H1 (cell line): ENCODE measurements at regions not wholly inside any gene's neighbourhood (a gene's known extent, or its start where the extent isn't known, plus 50 kb on each side); places are given as distances from the start of the nearest gene placed in this dataset.

Experiments used
- CTCF ChIA-PET: fragments of 300-600 bp; sonication (Branson Sonifier 250); formaldehyde crosslinking; loops from one replicate; lab custom pipeline; 2021; ENCODE audit not compliant: partially characterized antibody; lab: Charles Lee
- POLR2A ChIA-PET: fragments of 300-600 bp; sonication (Branson Sonifier 250); formaldehyde crosslinking; loops from one replicate; lab custom pipeline; 2021; ENCODE audit warnings: inconsistent platforms; ENCODE audit not compliant: partially characterized antibody; lab: Charles Lee
- DNase-seq, 2 experiments: peaks; one replicate each; pipeline versions ENCODE4 v3.0.0 to v3.0.0-alpha.2; 2010 to 2022; ENCODE audit warnings: low spot score in 2 of 2, low read depth in 1 of 2, mixed read lengths in 1 of 2
- FAIRE-seq: peaks from 2 replicates; lab custom pipeline; 2011; peaks lifted over from hg19 to GRCh38; lab: Jason Lieb, UNC
- H2AFZ ChIP-seq: 2 replicates; pipeline ENCODE4 v1.8.1; 2012; ENCODE audit warnings: low read length, inconsistent platforms
- H2AK5ac ChIP-seq: 2 replicates; pipeline ENCODE4 v1.6.1; 2013; ENCODE audit warnings: low read depth, low read length
- H2BK120ac ChIP-seq: replicated peaks from 2 replicates; pipeline ENCODE3; 2013; ENCODE audit warnings: low read depth, low read length, inconsistent platforms
- H2BK12ac ChIP-seq: 2 replicates; pipeline ENCODE4 v1.6.1; 2013; ENCODE audit warnings: low read depth, low read length
- H2BK15ac ChIP-seq: 2 replicates; pipeline ENCODE4 v1.6.1; 2013; ENCODE audit warnings: low read length
- H2BK20ac ChIP-seq: 2 replicates; pipeline ENCODE4 v1.6.1; 2013; ENCODE audit warnings: low read length
- H2BK5ac ChIP-seq: 2 replicates; pipeline ENCODE4 v1.6.1; 2013; ENCODE audit warnings: low read depth, low read length
- H3K14ac ChIP-seq: 2 replicates; pipeline ENCODE4 v1.6.1; 2013; ENCODE audit warnings: inconsistent platforms; ENCODE audit not compliant: insufficient read length
- H3K18ac ChIP-seq: 2 replicates; pipeline ENCODE4 v1.6.1; 2013; ENCODE audit warnings: low read length; ENCODE audit errors: extremely low read depth
- H3K23ac ChIP-seq: 2 replicates; pipeline ENCODE4 v1.6.1; 2013; ENCODE audit warnings: inconsistent platforms; ENCODE audit not compliant: insufficient read length
- H3K23me2 ChIP-seq: 2 replicates; pipeline ENCODE4 v1.6.1; 2013; ENCODE audit warnings: low read depth, low read length
- H3K27ac ChIP-seq: 2 replicates; pipeline ENCODE4 v1.6.1; 2011; ENCODE audit warnings: low read depth, low read length, inconsistent platforms
- H3K27me3 ChIP-seq, 4 experiments: replicated peaks in 1 of 4; 1 replicate in 1 of 4; 2 replicates in 3 of 4; pipeline versions ENCODE4 v1.6.1 to v1.8.1; 2011 to 2013; ENCODE audit warnings: low read length in 3 of 4, mild to moderate bottlenecking in 3 of 4, inconsistent platforms in 2 of 4, mixed read lengths in 2 of 4, moderate library complexity in 1 of 4; ENCODE audit not compliant: control insufficient read depth in 3 of 4, insufficient read depth in 3 of 4; ENCODE audit errors: extremely low read depth in 1 of 4
- H3K36me3 ChIP-seq, 4 experiments: 2 replicates each; pipeline versions ENCODE4 v1.6.1 to v1.8.1; 2011 to 2013; ENCODE audit warnings: mild to moderate bottlenecking in 4 of 4, low read length in 3 of 4, moderate library complexity in 2 of 4, control low read depth in 1 of 4, inconsistent platforms in 1 of 4; ENCODE audit not compliant: insufficient read depth in 4 of 4, control insufficient read depth in 2 of 4
- H3K4ac ChIP-seq: replicated peaks from 2 replicates; pipeline ENCODE3; 2013; ENCODE audit warnings: low read length, low read depth, mixed read lengths, inconsistent platforms; ENCODE audit not compliant: insufficient read length
- H3K4me1 ChIP-seq, 4 experiments: replicated peaks in 1 of 4; 1 replicate in 1 of 4; 2 replicates in 3 of 4; pipeline versions ENCODE4 v1.6.1 to v1.8.1; 2011 to 2013; ENCODE audit warnings: low read length in 3 of 4, inconsistent platforms in 2 of 4, mixed read lengths in 1 of 4; ENCODE audit not compliant: insufficient read depth in 4 of 4, control insufficient read depth in 3 of 4
- H3K4me2 ChIP-seq, 2 experiments: 2 replicates each; pipeline versions ENCODE4 v1.6.1 to v1.8.1; 2011 to 2013; ENCODE audit warnings: low read depth in 2 of 2, low read length in 2 of 2, control low read depth in 1 of 2, inconsistent platforms in 1 of 2, mild to moderate bottlenecking in 1 of 2; ENCODE audit not compliant: insufficient read depth in 1 of 2
- H3K4me3 ChIP-seq, 4 experiments: fragments of 200-600, 300-600 bp in 1 of 4; sonication (generic), shearing (Covaris generic), sonication (Bioruptor Twin) in 1 of 4; 2 replicates each; pipeline versions ENCODE4 v1.5.1 to v1.8.1; 2011 to 2016; ENCODE audit warnings: low read length in 4 of 4, low read depth in 3 of 4, control low read depth in 2 of 4, inconsistent platforms in 2 of 4, mild to moderate bottlenecking in 2 of 4, mixed read lengths in 1 of 4, moderate library complexity in 1 of 4; ENCODE audit not compliant: insufficient read depth in 2 of 4; ENCODE audit errors: extremely low read depth in 1 of 4
- H3K56ac ChIP-seq: replicated peaks from 2 replicates; pipeline ENCODE3; 2013; ENCODE audit warnings: low read depth, mild to moderate bottlenecking, mixed read lengths, low read length, inconsistent platforms; ENCODE audit not compliant: insufficient read length
- H3K79me1 ChIP-seq: 2 replicates; pipeline ENCODE4 v1.6.1; 2013; ENCODE audit warnings: low read depth, low read length, control low read depth
- H3K79me2 ChIP-seq, 2 experiments: 2 replicates each; pipeline versions ENCODE4 v1.6.1 to v1.8.1; 2012 to 2013; ENCODE audit warnings: low read length in 2 of 2, mild to moderate bottlenecking in 2 of 2, inconsistent platforms in 1 of 2; ENCODE audit not compliant: insufficient read depth in 2 of 2, control insufficient read depth in 1 of 2
- H3K9ac ChIP-seq, 4 experiments: replicated peaks in 1 of 4; 1 replicate in 1 of 4; 2 replicates in 3 of 4; pipeline versions ENCODE4 v1.6.1 to v1.8.1; 2011 to 2013; ENCODE audit warnings: low read depth in 3 of 4, low read length in 3 of 4, control low read depth in 2 of 4, mild to moderate bottlenecking in 2 of 4, moderate library complexity in 2 of 4, inconsistent platforms in 1 of 4; ENCODE audit errors: extremely low read depth in 1 of 4
- H3K9me3 ChIP-seq, 2 experiments: 2 replicates each; pipeline versions ENCODE4 v1.6.1 to v1.8.1; 2012 to 2013; ENCODE audit warnings: mild to moderate bottlenecking in 2 of 2, moderate library complexity in 2 of 2, control low read depth in 1 of 2, inconsistent platforms in 1 of 2, low read depth in 1 of 2, low read length in 1 of 2, mixed read lengths in 1 of 2; ENCODE audit not compliant: insufficient read depth in 2 of 2
- H4K20me1 ChIP-seq, 2 experiments: replicated peaks in 1 of 2; 2 replicates each; pipeline versions ENCODE3 to v1.8.1; 2011 to 2013; ENCODE audit warnings: inconsistent platforms in 2 of 2, low read length in 2 of 2, mild to moderate bottlenecking in 1 of 2; ENCODE audit not compliant: insufficient read depth in 2 of 2, control insufficient read depth in 1 of 2
- H4K5ac ChIP-seq: 2 replicates; pipeline ENCODE4 v1.6.1; 2013; ENCODE audit warnings: low read length, low read depth, mixed read lengths, inconsistent platforms; ENCODE audit not compliant: insufficient read length
- H4K8ac ChIP-seq: 2 replicates; pipeline ENCODE4 v1.8.0; 2013; ENCODE audit warnings: mild to moderate bottlenecking, moderate library complexity, low read length, inconsistent platforms; ENCODE audit not compliant: insufficient read depth; ENCODE audit errors: extremely low read depth
- H4K91ac ChIP-seq: replicated peaks from 2 replicates; pipeline ENCODE3; 2013; ENCODE audit warnings: low read length, mixed read lengths, inconsistent platforms; ENCODE audit not compliant: insufficient read length
- PHF8 ChIP-seq: fragments of 200-600 bp; sonication (generic); conservative IDR thresholded peaks from 2 replicates; pipeline ENCODE4 v1.7.1; 2012; ENCODE audit warnings: low read depth, mild to moderate bottlenecking, inconsistent platforms, low read length, moderate library complexity
- RXRA ChIP-seq: IDR thresholded peaks from 2 replicates; pipeline ENCODE4 v1.6.1; 2011; ENCODE audit warnings: low read depth, mild to moderate bottlenecking, low read length, moderate library complexity; ENCODE audit not compliant: insufficient read depth
- SIN3A ChIP-seq, 2 experiments: IDR thresholded peaks in 1 of 2; conservative IDR thresholded peaks in 1 of 2; 2 replicates each; pipeline ENCODE4 v1.6.1; 2011 to 2012; ENCODE audit warnings: low read length in 2 of 2, improper control_type of control experiment in 1 of 2, low read depth in 1 of 2, mild to moderate bottlenecking in 1 of 2
- SP4 ChIP-seq: IDR thresholded peaks from 2 replicates; pipeline ENCODE4 v1.6.1; 2012; ENCODE audit warnings: low read length, inconsistent platforms
- SRF ChIP-seq: IDR thresholded peaks from 2 replicates; pipeline ENCODE4 v1.6.1; 2011; ENCODE audit warnings: mild to moderate bottlenecking, low read depth, low read length, moderate library complexity
- ZNF274 ChIP-seq: IDR thresholded peaks from 2 replicates; pipeline ENCODE4 v1.7.0; 2012; ENCODE audit warnings: low read length, borderline replicate concordance; ENCODE audit errors: extremely low read depth
- WGBS, 2 experiments: shearing (Covaris generic) in 1 of 2; methylation state at CpG; one replicate each; pipeline versions ENCODE4 v1.1.6 to v1.1.7; 2013 to 2015; ENCODE audit warnings: low lambda C conversion rate in 2 of 2, mixed read lengths in 2 of 2, inconsistent platforms in 1 of 2, low coverage in 1 of 2, missing lambda C conversion rate in 1 of 2; ENCODE audit not compliant: insufficient replicate concordance in 2 of 2, insufficient coverage in 1 of 2, insufficient read length in 1 of 2; ENCODE audit errors: extremely low coverage in 1 of 2, missing lambda C conversion rate in 1 of 2; 5-methylcytosine and 5-hydroxymethylcytosine counted together

DNA sequence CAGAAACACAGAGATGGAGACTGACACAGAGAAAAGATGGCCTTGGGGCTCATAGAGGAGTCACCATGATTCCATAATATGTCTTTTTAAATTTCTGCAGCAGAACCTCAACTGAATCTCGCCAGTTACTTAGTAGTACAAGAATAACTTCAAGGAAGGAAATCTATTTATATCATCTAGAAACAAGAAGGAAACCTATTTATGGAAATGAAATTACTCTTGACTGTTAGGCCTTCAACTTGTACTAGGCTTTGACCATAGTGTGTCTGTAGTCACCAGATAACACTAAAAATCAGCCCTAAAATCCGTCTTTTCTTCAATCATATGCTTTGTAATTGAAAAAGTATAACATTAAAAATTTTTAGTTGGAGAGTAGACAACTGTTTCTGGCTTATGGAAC lies 740.4 kb downstream of the TRIML1 start:
- H2BK5ac ChIP-seq: no peak overlapping the region
- no peak overlapping the region for H3K27ac ChIP-seq
- H3K23ac ChIP-seq: no peak overlapping the region
- DNase-seq (no peak), FAIRE-seq (no peak)
- H2BK12ac ChIP-seq: no peak overlapping the region
- no peak overlapping the region for H3K14ac ChIP-seq
- no peak overlapping the region for H3K4ac ChIP-seq
- no peak overlapping the region for H4K5ac ChIP-seq
- WGBS, 2 experiments: 95% methylated on average over 2 of the region's 2 CpGs; no CpG with 5 or more reads in 1 of the 2 experiments
- H2BK20ac ChIP-seq: no peak overlapping the region
- no peaks in the 10 kb centered on the region for H3K4me1 ChIP-seq
- CTCF ChIA-PET: no interaction called here
- H2AK5ac ChIP-seq: no peak overlapping the region
- no peaks in the 10 kb centered on the region for H3K23me2 ChIP-seq
- no peaks in the 10 kb centered on the region for H3K27me3 ChIP-seq
- H3K56ac ChIP-seq: no peak overlapping the region
- TF ChIP-seq ZNF274: no peak
- TF ChIP-seq SP4: no peak
- no peak for TF ChIP-seq SRF
- TF ChIP-seq RXRA: no peak
- no peak for TF ChIP-seq PHF8
- no peak for TF ChIP-seq SIN3A (conservative IDR thresholded peaks at IDR 0.05 in 1 of 2, IDR thresholded peaks at IDR 0.05 in 1 of 2; ENCODE audit: low read depth in 1 of 2, low read length in 2 of 2)
- TF ChIP-seq, all 59 proteins: peak for 0
- Histone ChIP-seq H3K9ac (no peak overlapping the region), H2AFZ (no peak overlapping the region), H4K8ac (no peak overlapping the region), H3K9me3 (no peaks in the 10 kb centered on the region), H3K79me2 (no peaks in the 10 kb centered on the region), H2BK15ac (no peak overlapping the region), H4K20me1 (no peaks in the 10 kb centered on the region), H3K79me1 (no peaks in the 10 kb centered on the region), H3K4me3 (no peak overlapping the region), H3K4me2 (no peak overlapping the region), H4K91ac (no peak overlapping the region), H3K18ac (no peak overlapping the region), H2BK120ac (no peak overlapping the region), H3K36me3 (no peaks in the 10 kb centered on the region)
- POLR2A ChIA-PET: no interaction called here
